ENCODE measurements at regions not wholly inside any gene's neighbourhood (a gene's known extent, or its start where the extent isn't known, plus 50 kb on each side); places are given as distances from the start of the nearest gene placed in this dataset.

DNA sequence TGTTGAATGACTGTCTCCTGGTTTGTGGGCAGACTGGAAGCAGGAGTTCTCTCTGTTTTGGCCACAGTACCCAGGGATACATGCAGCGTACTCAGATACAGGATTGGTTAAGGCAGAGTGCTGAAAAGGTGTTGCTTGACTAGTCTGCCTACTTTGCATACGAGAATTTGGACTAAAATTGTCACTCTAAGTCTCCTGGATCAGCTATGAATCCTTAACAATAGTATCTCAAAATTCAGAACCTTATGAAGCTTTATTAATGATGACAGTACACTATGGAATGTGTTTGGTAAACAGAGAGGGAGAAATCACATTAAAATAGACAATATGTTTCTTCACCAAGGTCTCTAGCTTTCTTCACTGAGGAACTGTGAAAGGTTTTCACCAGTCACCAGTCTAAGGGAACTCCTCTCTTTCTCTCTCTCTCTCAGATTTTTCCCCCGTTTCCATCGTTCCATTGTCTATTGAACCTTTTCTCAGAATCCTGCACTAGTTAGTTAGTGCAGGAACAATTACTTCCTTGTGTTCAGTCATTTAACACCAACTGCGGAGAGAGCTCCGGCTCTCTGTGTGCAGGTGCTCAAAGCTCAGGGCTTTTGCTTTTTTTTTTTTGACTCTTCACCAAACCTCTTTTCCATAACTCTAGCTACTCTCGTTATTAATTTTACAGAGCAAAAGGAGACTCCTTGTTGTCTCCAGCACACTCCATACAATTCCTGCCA lies 85.9 kb upstream of the FNDC3B start:
- DNase-seq (ENCODE audit: low spot score in 2 of 2): no peak
- intact Hi-C loops (cut with DNase I; ENCODE audit: low total_unique reads): no loop called here
- H3K4me3 ChIP-seq (ENCODE audit: low read depth, poor library complexity, severe bottlenecking): no peak overlapping the region
- TF ChIP-seq CTCF (IDR thresholded peaks at IDR 0.05) (no peak), POLR2A (IDR thresholded peaks at IDR 0.05) (no peak)
- WGBS, 2 donors: 71 to 72% methylated on average over 7 of the region's 7 CpGs

GRCh38 chr3:171954690-171955383 lies 84.5 kb upstream of the FNDC3B start:
- no peak for DNase-seq (ENCODE audit: low spot score in 2 of 2)
- intact Hi-C loops (cut with DNase I; ENCODE audit: low total_unique reads): no loop called here
- no peak overlapping the region for H3K4me3 ChIP-seq (ENCODE audit: low read depth, poor library complexity, severe bottlenecking)
- WGBS, 2 donors: 44 to 50% methylated on average over 6 of the region's 6 CpGs
- TF ChIP-seq POLR2A (IDR thresholded peaks at IDR 0.05): no peak
- no peak for TF ChIP-seq CTCF (IDR thresholded peaks at IDR 0.05)

GRCh38 chr3:171955598-171955997 lies 83.8 kb upstream of the FNDC3B start:
- TF ChIP-seq POLR2A (IDR thresholded peaks at IDR 0.05): no peak
- no peak for TF ChIP-seq CTCF (IDR thresholded peaks at IDR 0.05)
- H3K4me3 ChIP-seq (ENCODE audit: low read depth, poor library complexity, severe bottlenecking): no peak overlapping the region
- DNase-seq (ENCODE audit: low spot score in 2 of 2): no peak
- intact Hi-C loops (cut with DNase I; ENCODE audit: low total_unique reads): no loop called here
- WGBS, 2 donors: 89 to 94% methylated on average over 3 of the region's 3 CpGs

DNA sequence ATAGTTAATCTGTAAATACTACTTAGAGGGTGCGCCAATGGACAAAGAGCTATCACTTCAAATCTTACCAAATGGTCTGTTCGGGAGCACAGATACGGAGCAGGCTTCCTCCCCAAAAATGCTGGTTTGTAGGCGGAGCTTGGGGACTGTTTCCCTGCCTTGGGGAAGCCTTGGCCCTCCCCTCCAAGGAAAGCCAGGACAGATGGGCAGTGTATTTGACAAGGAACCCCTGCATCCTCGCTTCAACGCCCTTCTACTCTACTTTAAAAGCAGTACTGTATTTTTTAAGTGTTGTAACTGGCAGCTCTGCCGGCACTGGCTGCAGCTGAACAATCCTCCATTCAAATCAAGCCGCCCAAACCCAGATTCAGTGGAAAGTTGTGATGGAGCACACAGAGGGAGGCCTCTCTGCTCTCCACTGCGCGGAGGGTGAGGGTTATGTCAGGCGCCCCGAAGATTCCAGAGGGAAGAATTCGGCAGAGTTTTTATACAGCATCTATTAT lies 83.1 kb upstream of the FNDC3B start:
- DNase-seq (ENCODE audit: low spot score in 2 of 2): no peak
- intact Hi-C loops (cut with DNase I; ENCODE audit: low total_unique reads): no loop called here
- WGBS, 2 donors: 86 to 87% methylated on average over 13 of the region's 13 CpGs
- no peak overlapping the region for H3K4me3 ChIP-seq (ENCODE audit: low read depth, poor library complexity, severe bottlenecking)
- TF ChIP-seq CTCF (IDR thresholded peaks at IDR 0.05) (no peak), POLR2A (IDR thresholded peaks at IDR 0.05) (no peak)

- intact Hi-C loops (cut with DNase I; ENCODE audit: low total_unique reads): no loop called here
- TF ChIP-seq CTCF (IDR thresholded peaks at IDR 0.05) (no peak), POLR2A (IDR thresholded peaks at IDR 0.05) (no peak)
- WGBS, 2 donors: 94 to 96% methylated on average over 2 of the region's 2 CpGs
- no peak overlapping the region for H3K4me3 ChIP-seq (ENCODE audit: low read depth, poor library complexity, severe bottlenecking)
- DNase-seq (ENCODE audit: low spot score in 2 of 2): no peak
Measured at GRCh38 chr3:171956705-171957104, 82.7 kb upstream of the FNDC3B start.

Data from lower leg skin (tissue), 4 donors.